ENCODE measurements at regions not wholly inside any gene's neighbourhood (a gene's known extent, or its start where the extent isn't known, plus 50 kb on each side); places are given as distances from the start of the nearest gene placed in this dataset.
"Not testable (repeated sequence)": the region's sequence is repeated elsewhere in the genome, so short reads cannot be mapped to it uniquely, and the experiment has no call there.

DNA sequence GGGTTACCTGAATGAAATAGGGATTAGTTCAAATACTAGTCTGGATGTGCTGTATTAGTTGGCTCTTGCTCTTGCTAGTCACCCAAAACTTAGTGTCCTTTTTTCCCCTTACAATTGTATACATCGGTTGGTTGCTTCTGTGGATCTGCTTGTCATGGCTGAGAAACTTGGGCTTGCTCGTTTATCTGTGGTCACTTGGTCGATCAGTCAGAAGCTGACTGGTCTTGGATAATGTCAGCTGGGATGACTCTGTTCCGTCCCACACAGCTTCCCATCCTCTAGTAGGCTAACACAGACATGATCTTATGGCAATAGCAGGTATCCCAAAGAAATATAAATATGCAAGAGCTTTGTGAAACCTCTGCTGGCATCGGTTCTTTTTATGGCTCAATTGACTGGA is 807.4 kb downstream of the MAT2B start:
- DNase-seq: no peak

DNA sequence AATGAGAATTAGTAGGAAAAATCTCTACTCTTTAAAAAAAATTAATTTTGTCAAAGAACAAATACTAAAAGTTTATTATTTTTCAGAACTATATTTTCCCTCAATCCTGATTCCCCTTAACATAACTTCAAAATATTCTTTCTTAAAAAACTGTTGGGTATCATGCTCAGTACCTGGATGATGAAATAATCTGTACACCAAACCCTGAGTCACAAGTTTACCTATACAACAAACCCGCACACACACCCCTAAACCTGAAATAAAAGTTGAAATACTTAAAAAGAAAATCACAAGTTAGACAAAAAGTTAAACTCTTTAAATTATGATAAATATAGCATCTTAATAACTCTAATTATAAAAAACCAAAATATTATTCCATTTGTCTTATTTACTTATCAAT is 812.3 kb downstream of the MAT2B start:
- DNase-seq: no peak

- no peak for DNase-seq
Observed at GRCh38 chr5:164319161-164319560, 813.7 kb downstream of the MAT2B start.

DNA sequence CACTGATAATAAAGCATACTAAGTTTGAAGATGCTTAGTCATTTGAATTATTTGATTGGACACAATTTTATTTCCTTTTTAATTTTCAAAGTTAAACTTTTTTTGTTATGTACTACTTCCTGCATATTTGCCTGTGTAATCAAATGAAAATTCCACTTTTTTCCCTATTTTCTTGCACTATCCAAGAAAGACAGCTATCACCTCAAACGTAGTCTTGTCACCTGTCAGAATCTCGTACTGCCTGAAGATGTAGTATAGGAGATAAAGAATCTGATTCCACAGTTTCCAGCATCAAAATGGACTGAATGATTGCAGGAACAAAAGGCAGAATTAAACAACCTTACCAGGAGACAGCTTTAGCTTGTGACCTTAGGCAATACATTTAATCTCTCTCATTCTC is 818.8 kb downstream of the MAT2B start:
- DNase-seq: no peak

DNA sequence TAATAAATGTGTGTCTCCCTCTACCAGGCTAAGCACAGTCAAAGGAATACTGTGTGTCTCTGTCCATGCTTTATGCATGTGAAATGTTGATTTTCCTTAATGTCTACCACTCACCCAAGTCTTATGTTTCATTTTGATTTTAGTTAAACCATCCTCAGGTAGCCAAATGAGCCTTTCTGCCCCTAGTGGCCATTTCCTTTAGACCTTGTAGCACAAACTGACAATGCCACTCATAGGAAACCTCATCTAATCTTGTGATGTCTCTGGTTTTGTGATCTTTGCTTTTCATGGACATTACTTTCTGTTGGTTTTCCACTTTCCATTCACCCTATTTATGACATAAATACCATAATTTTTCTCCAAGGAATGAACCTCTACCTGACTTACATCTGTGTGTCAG is 820.8 kb downstream of the MAT2B start:
- no peak for DNase-seq

- DNase-seq: not testable (repeated sequence)
Observed at GRCh38 chr5:164327166-164327565, 821.7 kb downstream of the MAT2B start.

GRCh38 chr5:164332349-164333196 is 827.2 kb downstream of the MAT2B start:
- DNase-seq: no peak

GRCh38 chr5:164335837-164336236 is 830.4 kb downstream of the MAT2B start:
- no peak for DNase-seq

GRCh38 chr5:164336276-164336675 is 830.9 kb downstream of the MAT2B start:
- DNase-seq: no peak

- no peak for DNase-seq
Observed at GRCh38 chr5:164336906-164337305, 831.5 kb downstream of the MAT2B start.

GRCh38 chr5:164341056-164341619 is 835.7 kb downstream of the MAT2B start:
- no peak for DNase-seq

DNA sequence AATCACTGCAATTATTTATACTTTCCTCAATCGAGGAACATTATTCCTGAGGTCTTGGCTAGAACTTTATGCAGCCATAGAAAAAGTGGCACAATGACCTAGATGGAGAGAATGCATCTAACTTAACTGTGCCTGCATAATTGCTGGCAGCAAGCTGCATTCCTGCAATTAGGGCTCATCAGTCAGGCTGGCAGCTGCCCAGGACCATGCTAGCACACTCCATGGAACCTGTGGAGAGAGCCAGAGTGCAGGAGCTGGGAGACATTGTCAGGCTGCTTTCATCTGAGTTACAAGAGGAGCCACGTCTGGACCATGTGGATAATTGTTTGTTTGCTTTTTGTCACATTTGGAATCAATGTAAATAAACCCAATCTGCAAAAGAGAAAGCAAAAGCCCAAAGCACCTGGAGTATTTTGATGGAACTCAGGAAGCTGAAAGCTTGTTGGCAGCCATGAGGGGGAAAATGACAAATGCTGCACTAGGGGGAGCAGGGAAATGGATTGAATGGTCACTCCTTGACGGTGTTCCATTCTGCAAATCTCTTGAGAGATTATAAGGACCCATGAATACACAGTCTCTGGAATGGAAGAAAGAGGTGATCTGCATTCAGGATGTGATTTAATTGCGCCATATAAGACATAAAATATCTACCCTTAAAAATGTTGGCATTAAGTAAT is 839.9 kb downstream of the MAT2B start:
- no peak for DNase-seq

DNA sequence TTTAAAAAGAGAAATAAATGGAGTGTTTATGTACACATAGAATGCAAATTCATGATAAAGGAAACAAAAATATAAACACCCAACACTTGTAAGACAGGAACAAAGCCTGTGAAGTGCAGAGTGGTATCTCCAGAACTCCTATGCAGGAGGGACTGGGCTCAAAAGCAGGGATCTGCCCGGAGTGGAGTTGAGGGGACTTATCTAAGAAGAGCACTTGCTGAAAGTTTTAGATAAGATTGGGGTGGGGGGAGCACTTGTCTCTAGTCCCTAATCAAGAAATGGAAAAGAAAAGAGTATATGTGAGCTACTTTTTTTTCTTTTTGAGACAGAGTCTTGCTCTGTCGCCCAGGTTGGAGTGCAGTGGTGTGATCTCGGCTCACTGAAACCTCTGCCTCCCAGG is 840.4 kb downstream of the MAT2B start:
- DNase-seq: no peak

GRCh38 chr5:164346785-164347630 is 841.6 kb downstream of the MAT2B start:
- no peak for DNase-seq

- no peak for DNase-seq
Observed at GRCh38 chr5:164350236-164350635, 844.8 kb downstream of the MAT2B start.

- DNase-seq: no peak
Observed at GRCh38 chr5:164351245-164351834, 845.9 kb downstream of the MAT2B start.

- DNase-seq: no peak
Observed at GRCh38 chr5:164352695-164353094, 847.3 kb downstream of the MAT2B start.

DNA sequence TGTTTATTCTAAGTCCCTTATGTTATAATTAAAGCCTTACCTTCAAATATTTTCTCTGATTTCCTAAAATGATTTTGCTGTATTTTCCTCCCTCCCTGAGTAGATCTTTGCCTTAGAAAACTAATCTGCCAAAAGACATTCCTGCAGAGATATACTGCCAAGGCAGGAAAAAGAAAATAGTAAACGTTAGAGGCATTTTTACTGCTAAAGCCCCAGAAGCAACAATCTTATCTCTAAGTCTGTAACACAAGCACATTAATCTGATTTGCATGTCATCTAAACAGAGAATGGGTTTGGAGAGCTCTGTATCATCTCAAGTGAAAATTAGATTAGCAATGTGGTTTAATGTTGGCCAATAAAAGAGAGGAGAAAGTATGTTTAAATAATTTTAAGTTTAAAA is 847.7 kb downstream of the MAT2B start:
- DNase-seq: no peak

GRCh38 chr5:164354139-164354751 is 848.8 kb downstream of the MAT2B start:
- no peak for DNase-seq

GRCh38 chr5:164355267-164355830 is 849.9 kb downstream of the MAT2B start:
- no peak for DNase-seq

- DNase-seq: no peak
Observed at GRCh38 chr5:164356790-164357189, 851.4 kb downstream of the MAT2B start.

Data from CD4-positive, alpha-beta T cell treated with Interleukin-6 for 4 hours (primary cell).